NCI-H146 (cell line): ENCODE measurements at regions not wholly inside any gene's neighbourhood (a gene's known extent, or its start where the extent isn't known, plus 50 kb on each side); places are given as distances from the start of the nearest gene placed in this dataset.

Experiments used
- DNase-seq: peaks from one replicate; lab custom pipeline; 2025; lab: John Stamatoyannopoulos, UW

DNA sequence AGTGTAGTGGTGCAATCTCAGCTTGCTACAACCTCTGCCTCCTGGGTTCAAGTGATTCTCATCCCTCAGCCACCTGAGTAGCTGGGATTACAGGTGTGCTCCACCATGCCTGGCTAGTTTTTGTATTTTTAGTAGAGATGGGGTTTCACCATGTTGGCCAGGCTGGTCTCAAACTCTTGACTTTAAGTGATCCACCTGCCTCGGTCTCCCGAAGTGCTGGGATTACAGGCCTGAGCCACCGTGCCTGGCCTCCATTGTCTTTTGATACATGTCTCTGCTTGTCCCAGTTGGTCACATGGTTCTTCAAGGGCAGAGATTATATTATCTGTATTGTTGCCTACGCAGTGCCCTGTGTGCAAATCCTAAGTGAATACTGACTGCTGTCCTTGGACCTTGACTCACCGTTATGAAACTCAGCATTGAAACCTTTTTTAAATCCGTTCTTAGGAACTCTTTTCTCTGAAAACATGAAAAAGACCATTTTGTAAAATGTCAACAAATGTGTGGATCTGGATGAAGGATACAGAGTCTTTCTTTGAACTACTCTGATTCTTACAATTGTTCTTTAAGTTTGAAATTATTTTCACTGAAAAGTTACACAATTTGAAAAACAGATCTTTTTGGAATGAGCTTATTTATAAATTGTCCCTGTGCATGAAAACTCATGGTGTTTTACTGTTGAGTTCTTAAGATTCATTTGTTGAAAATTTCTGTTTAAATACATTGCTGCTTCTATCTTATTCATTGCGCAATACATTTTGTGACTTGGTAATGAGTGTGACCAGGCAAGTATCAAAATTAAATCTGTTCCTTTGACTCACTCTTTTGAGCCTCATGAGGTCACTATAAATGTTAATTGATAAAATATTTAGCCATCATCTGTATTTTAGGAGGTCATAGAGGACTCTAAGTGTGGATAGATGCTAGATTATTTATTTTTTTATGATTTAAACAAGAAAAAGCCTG is 293.5 kb downstream of the UTRN start:
- no peak for DNase-seq

- no peak for DNase-seq
Measured at GRCh38 chr6:144580039-144580438, 294.9 kb downstream of the UTRN start.

DNA sequence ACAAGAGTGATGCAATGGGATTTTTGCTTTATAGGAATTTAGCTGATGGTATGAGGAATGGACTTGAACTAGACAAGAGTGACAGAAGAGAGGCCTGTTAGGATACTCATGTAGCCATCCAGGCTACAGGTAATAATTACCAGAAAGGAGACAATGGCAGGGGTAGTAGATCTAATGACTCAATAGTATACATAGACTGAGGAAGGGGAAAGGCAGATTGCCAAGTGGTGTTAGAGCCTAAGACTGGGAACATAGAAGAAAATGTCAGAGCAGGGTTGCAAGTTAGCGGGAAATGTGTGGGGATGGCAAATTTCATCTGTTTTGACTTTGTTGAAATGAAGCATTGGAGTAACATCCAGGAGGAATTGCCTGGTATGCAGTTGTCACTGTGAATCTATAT is 295.6 kb downstream of the UTRN start:
- no peak for DNase-seq

DNA sequence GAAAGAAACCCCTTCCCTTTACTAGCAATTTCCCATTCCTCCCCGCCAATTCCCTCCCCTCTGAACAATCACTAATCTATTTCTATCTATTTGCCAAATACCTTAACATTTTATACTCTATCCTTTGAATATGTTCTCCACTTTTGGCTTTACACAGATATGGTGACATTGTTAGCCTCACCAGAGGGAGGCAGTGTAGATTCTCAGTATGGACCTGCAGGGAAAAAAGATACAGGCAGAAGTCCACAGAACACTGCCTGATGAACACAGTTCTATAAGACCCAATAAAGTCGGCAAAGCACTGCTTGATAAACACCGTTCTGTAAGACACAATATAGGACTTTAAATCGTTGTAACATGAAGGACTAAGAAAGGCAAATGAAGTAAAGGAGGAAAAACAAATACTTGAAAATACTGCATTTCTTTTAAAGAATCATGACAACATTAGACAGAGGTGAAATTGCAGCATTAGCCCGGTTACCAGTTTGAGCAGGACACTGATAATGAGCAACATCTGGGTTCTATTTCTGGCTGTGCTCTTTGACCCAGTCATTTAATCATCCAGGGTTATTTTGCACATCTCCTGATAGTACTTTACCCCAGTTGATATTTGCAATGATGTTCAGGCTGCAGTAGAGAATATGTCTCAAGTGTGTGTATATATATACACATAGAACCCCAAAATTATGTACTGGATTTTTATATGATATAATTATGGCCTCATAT is 296.8 kb downstream of the UTRN start:
- peak; percentile 71 for DNase-seq

DNA sequence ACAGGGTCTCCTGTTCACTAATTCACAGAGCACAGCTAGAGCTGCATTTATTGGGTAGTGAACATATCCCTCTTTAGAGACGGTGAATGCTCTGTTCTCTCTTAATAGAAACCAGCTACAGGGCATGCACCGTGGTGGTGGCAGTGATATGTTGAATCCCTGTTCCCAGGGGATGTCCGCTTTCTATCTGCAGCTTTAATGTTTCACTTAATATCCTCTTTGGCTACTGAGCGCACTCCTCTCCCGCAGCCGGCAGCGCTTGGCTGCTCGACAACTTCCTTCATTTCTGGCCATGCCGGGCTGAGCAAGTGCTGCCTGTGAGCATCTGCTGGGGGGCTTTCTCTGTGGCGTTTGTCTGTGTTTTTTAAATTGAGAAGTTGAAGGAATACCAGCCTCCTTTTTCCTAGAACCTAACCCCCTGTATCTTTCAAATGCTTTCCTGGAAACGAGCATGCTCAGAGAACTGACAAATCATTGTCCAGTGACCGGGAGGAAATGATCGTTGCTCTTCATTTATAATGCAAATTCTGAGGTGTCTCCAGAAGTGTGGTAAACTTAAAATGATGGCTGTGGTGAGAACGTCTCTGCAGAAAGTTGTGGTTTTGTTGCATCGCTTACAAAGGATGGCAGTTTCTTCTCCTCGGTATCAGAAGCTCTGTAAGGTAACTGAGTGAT is 297.9 kb downstream of the UTRN start:
- peak; percentile 50 for DNase-seq

DNA sequence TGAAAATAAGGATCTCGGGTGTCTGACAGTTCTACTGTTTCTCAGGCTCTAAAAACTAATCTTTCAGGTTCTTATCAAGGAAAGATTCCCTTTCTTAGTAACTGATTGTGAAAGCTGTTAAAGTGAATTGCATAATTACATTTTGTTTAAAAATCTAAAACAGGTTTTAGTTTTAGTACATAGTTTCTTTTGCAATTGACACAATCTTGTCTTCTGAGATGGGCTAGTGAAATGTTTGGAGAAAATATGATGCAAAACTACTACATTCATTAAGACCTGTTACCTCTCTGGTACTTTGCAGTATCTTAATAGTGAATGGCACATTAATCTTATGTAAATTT is 298.4 kb downstream of the UTRN start:
- no peak for DNase-seq

DNA sequence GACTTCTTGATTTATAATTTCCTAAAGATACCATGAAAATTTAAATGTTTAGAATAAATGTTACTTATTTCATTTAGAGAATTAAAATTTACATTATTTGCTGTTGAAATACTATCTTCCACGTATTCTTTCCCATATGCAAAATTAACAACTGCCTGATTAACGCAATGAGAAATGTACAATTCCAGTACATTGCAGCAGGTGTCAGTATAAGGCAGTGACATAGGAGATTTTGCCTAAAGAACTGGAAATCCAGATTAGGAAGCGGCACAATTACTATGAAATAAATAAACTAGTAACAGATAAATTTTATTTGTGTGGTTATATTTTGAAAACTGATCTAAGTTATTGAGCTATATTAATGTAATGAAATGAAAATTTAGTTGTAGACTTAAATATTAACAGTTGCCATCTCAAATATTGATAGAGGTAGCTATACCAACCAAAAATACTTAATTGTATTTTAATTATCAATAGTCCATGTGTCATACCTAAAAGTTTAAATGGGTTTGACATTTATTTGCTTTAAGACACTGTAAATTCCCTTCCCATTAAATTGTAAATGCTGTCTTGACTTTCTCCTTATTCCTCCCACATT is 300.2 kb downstream of the UTRN start:
- DNase-seq, result peak; percentile 70

DNA sequence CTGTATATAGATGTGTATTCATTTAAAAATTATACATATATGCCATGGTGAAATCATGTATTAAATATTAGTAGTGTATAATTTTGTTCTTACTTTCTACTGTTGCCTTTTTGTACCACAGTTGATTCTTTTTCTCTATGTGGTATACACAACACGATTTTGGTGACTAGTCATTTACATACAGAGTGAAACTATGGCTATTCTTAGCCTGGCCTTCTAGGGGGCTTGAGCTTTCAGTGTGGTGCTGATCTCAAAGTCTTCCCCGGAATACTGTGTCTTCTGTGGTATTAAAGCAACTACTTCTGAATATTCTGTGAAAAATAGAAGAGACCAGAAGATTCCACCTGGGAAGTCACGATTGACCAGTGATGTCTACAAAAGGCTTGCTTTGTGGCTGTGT is 301.9 kb downstream of the UTRN start:
- DNase-seq, result no peak

GRCh38 chr6:144588697-144589325 is 303.7 kb downstream of the UTRN start:
- DNase-seq, result no peak

- DNase-seq, result no peak
Measured at GRCh38 chr6:144590532-144590931, 305.4 kb downstream of the UTRN start.

DNA sequence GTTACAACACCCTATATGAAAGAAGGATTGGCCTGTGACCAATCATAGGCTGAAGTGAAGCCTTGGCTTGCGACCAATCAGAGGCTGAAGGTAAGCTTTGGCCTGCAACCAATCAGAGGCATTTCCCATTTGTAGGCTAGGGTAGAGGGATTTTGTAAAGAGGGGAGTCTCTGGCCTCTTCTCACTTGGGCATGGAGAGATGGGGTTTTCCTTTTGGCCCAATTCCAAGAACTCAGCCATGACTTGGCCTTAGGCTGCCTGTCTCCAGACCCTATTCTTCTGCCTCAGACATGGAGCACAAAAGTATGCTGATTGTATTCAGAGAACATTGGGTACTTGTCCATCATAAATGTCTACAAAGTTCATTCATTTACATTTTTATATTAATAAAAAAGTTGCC is 308.3 kb downstream of the UTRN start:
- no peak for DNase-seq

GRCh38 chr6:144594585-144594984 is 309.4 kb downstream of the UTRN start:
- DNase-seq, result no peak

DNA sequence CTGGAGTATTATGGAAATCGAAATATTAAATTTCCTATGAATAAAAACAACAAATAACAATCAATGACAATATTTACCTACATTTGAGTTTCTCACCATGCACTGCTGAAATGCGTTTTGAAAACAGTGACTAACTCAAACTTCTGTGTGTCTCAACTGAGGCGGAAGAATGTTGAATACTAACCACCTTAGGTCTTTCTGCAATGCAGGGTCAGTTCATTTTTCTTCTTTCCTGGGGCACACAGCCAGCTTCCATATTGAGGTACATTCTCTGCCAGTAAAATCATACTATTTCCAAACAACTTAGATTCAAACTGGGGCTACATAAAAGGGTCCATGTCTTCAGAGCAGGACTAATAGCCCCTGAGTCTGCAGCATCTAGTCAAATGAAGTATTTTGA is 310.1 kb downstream of the UTRN start:
- DNase-seq, result no peak

DNA sequence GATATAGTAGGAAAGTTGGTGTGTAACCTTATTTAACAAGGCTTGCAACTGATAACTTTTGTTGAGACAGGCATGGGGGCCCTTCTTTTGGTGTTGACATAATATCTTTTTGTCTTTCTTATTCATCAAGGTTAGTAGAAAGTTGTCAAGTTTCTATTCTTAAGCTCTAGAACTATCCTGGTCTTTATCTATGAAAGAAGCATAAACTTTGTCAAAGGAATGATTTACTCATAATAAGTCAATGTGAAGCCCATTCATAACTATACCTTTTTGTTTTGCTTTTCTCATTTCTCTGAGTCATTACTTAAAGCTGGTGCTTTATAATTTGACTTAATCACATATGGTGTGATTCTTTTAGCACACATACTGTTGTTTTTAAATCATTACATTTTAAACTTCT is 312.4 kb downstream of the UTRN start:
- DNase-seq, result no peak

DNA sequence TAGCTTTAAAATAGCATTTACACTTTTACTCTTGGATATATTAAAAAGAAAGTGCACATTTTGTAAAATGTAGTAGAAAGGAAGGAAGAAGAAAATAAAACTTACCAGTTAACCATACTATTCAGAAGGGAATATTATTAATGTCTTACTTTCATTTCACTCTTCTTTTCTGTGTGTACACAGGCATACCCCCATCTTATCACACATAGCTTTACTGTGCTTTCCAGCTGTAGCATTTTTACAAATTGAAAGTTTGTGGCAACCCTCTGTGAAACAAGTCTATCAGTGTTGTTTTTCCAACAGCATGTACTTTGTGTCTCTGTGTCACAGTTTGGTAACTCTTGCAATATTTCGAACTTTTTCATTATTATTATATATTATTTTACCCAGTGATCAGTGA is 314.5 kb downstream of the UTRN start:
- DNase-seq, result no peak

- DNase-seq, result no peak
Measured at GRCh38 chr6:144601221-144601620, 316.1 kb downstream of the UTRN start.

- no peak for DNase-seq
Measured at GRCh38 chr6:144602523-144603180, 317.5 kb downstream of the UTRN start.

GRCh38 chr6:144606083-144606482 is 320.9 kb downstream of the UTRN start:
- DNase-seq, result peak; percentile 23

DNA sequence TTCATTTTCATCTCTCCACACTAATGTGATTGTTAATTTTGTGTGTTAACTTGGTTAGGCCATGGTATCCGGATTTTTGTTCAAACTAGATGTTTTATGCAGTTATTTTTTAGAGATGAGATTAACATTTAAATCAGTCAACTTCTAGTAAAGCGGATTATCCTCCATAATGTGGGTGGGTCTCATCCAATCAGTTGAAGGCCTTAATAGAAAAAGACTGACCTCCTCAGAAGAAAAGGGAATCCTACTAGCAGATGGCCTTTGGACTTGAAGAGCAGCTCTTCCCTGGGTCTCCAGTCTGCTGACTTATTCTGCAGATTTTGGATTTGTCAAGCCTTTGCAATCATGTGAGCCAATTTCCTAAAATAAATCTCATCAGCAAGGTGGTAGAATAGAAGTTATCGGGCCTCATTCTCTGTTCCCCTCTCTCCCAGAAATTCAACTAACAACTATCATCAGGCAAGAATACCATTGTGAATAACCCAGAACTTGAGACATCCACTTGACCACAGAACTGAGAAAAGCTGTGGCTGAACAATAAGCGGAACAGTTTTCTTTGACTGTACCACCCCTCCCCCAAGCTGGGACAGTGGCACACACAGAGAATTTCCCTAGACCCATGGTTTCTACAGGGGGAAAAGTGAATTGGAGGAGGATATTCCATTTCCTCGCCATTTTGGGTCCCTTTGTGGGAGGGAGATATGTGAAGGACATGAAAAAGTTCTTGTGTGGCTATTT is 323.0 kb downstream of the UTRN start:
- DNase-seq, result no peak

DNA sequence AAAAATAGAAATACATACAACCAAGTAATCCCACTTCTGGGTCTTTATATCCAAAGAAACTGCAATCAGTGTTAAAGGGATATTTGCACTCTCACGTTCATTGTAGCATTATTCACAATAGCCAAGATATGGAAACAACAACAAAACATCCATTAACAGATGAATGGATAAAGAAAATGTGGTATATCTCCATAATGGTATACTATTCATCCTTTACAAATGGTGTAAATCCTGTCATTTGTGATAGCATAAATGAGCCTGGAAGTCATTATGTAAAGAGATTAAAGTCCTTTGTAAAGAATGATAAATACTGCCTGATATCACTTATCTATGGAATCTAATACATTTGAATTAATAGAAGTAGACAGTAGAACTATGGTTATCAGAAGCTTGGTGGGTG is 327.7 kb downstream of the UTRN start:
- DNase-seq, result no peak

GRCh38 chr6:144613859-144614258 is 328.7 kb downstream of the UTRN start:
- no peak for DNase-seq
